HUES6 (cell line): ENCODE measurements at regions not wholly inside any gene's neighbourhood (a gene's known extent, or its start where the extent isn't known, plus 50 kb on each side); places are given as distances from the start of the nearest gene placed in this dataset.
A peak's percentile ranks its signal among the peaks of the same experiment; 100 is the strongest.

Experiments used
- H3K27ac ChIP-seq: 2 replicates; pipeline ENCODE4 v1.7.0; 2013; ENCODE audit warnings: low read depth, mild to moderate bottlenecking, low read length, inconsistent platforms
- H3K27me3 ChIP-seq: 2 replicates; pipeline ENCODE4 v1.6.1; 2013; ENCODE audit warnings: low read length; ENCODE audit not compliant: control insufficient read depth, insufficient read depth
- H3K36me3 ChIP-seq: 2 replicates; pipeline ENCODE4 v1.6.1; 2013; ENCODE audit warnings: low read length; ENCODE audit not compliant: control insufficient read depth, insufficient read depth
- H3K4me1 ChIP-seq: 2 replicates; pipeline ENCODE4 v1.6.1; 2013; ENCODE audit warnings: low read length; ENCODE audit not compliant: control insufficient read depth, insufficient read depth
- H3K4me3 ChIP-seq: 2 replicates; pipeline ENCODE4 v1.5.1; 2013; ENCODE audit warnings: low read depth, low read length
- H3K9ac ChIP-seq: one replicate; pipeline ENCODE4 v1.6.1; 2013; ENCODE audit warnings: mild to moderate bottlenecking, low read length
- H3K9me3 ChIP-seq: 2 replicates; pipeline ENCODE4 v1.6.1; 2013; ENCODE audit warnings: low read depth, low read length; ENCODE audit not compliant: control insufficient read depth, insufficient read depth

GRCh38 chr18:56413862-56414261 is 224.5 kb downstream of the TXNL1 start:
- no peaks in the 10 kb centered on the region; the same call in 1 of the 2 replicates for H3K36me3 ChIP-seq
- peaks cover 14% of the 10 kb centered on the region for H3K4me1 ChIP-seq
- peak overlapping the region; percentile 68; the same call in 1 of the 2 replicates for H3K27ac ChIP-seq
- no peak overlapping the region for H3K4me3 ChIP-seq
- H3K9ac ChIP-seq: peak overlapping the region; percentile 23
- no peaks in the 10 kb centered on the region for H3K27me3 ChIP-seq
- H3K9me3 ChIP-seq: peaks cover 20% of the 10 kb centered on the region

DNA sequence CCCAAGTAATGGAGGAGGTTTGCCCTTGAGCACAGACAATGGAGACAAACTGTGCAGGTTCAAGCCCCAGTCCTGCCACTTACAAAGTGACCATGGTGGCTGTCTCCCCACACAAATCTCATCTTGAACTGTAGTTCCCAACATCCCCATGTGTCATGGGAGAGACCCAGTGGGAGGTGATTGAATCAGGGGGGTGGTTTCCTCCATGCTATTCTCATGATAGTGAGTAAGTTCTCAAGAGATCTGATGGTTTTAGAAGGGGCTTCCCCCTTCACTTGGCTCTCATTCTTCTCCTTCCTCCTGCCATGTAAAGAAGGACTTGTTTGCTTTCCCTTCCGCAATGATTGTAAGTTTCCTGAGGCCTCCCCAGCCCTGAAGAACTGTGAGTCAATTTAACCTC is 225.4 kb downstream of the TXNL1 start:
- Histone ChIP-seq H3K9me3 (peaks cover 20% of the 10 kb centered on the region), H3K4me3 (no peak overlapping the region), H3K9ac (no peak overlapping the region), H3K4me1 (peaks cover 16% of the 10 kb centered on the region), H3K27me3 (no peaks in the 10 kb centered on the region), H3K36me3 (no peaks in the 10 kb centered on the region), H3K27ac (peak overlapping the region; percentile 67; the same call in 1 of the 2 replicates)

DNA sequence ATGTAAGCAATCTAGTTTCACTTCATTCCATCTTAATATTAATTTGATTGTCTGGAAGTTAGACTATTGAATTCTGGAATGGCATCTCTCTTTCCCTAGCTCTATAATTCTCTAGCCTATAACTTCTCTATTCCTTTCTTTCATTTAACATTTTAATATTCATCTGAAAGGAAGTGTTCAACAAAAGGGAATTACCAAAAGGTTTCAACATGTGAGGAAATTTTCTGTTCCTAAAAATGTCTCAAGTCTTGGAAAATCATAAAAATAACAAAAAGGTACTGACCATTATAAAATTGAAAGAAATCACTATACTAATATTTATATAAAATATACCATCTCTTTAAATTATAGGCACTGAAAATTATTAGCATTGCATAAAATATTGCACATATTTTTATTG is 228.7 kb downstream of the TXNL1 start:
- Histone ChIP-seq H3K36me3 (no peaks in the 10 kb centered on the region), H3K27me3 (no peaks in the 10 kb centered on the region), H3K4me1 (peaks cover 24% of the 10 kb centered on the region)

GRCh38 chr18:56407646-56408180 is 230.7 kb downstream of the TXNL1 start:
- H3K9me3 ChIP-seq: peaks cover 10% of the 10 kb centered on the region
- no peak overlapping the region for H3K4me3 ChIP-seq
- H3K4me1 ChIP-seq: peaks cover 13% of the 10 kb centered on the region; the same call in 1 of the 2 replicates
- no peak overlapping the region for H3K9ac ChIP-seq
- H3K27me3 ChIP-seq: no peaks in the 10 kb centered on the region
- H3K27ac ChIP-seq: no peak overlapping the region
- H3K36me3 ChIP-seq: no peaks in the 10 kb centered on the region

More for the DNA sequence above, 228.7 kb downstream of the TXNL1 start:
- H3K9me3 ChIP-seq: peaks cover 20% of the 10 kb centered on the region
- no peak overlapping the region for H3K4me3 ChIP-seq
- no peak overlapping the region for H3K27ac ChIP-seq
- no peak overlapping the region for H3K9ac ChIP-seq

DNA sequence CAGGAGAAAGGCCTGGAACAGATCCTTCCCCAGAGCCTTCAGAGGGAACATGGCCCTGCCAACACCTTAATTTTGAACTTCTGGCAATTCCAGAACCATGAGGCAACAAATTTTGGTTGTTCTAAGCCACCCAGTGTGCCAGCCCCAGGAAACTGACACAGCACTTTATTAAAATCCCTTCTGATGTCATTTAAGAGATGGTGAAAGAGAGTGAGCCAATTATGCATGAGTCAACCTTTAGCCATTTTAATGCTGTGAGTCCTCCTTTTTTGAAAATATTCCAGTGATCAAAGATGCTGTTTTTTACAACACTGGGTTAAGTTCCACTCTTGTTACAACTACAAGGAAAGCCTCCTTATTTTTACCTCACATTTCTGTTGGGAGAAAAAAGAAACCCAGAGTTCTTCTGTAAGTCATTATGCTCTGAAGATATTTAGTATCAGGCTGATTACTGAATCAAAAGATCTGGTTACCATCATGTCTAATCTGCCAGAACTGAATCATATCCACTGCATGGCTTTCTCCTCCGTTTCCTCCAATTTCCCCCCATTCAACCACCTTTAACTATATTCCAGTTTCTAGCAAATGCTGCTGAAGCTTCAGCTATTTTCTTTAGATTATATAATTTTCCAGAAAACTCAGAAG is 235.4 kb downstream of the TXNL1 start:
- H3K9me3 ChIP-seq: peaks cover 9% of the 10 kb centered on the region
- H3K27me3 ChIP-seq: no peaks in the 10 kb centered on the region
- peaks cover 8% of the 10 kb centered on the region; the same call in 1 of the 2 replicates for H3K4me1 ChIP-seq
- H3K36me3 ChIP-seq: no peaks in the 10 kb centered on the region
- no peak overlapping the region for H3K9ac ChIP-seq
- H3K27ac ChIP-seq: no peak overlapping the region
- no peak overlapping the region for H3K4me3 ChIP-seq

DNA sequence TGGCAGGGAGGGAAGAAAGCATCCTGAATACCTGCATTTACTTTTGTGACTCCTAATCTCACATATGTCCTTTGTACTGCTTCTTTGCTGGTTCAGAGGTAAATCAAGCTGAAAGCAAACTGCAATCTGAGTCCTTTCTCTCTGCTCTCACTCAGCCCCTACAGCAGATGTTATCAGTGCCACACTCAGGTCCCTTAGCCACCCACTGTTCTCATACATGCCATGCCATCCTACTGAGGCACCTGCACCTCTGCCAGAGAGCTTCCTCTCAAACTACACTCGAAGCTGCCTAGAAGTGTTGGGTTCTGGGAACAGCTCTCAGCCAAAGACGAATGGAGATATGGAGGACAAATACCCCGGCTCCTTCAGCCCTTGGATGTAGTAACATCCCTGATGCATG is 244.5 kb downstream of the TXNL1 start:
- H3K9me3 ChIP-seq: 0 out of 2 replicates have a peak, but pooled peaks cover 2% of the 10 kb centered on the region
- no peak overlapping the region for H3K9ac ChIP-seq
- H3K27me3 ChIP-seq: no peaks in the 10 kb centered on the region
- no peaks in the 10 kb centered on the region for H3K4me1 ChIP-seq
- no peaks in the 10 kb centered on the region for H3K36me3 ChIP-seq
- H3K27ac ChIP-seq: no peak overlapping the region
- H3K4me3 ChIP-seq: no peak overlapping the region

DNA sequence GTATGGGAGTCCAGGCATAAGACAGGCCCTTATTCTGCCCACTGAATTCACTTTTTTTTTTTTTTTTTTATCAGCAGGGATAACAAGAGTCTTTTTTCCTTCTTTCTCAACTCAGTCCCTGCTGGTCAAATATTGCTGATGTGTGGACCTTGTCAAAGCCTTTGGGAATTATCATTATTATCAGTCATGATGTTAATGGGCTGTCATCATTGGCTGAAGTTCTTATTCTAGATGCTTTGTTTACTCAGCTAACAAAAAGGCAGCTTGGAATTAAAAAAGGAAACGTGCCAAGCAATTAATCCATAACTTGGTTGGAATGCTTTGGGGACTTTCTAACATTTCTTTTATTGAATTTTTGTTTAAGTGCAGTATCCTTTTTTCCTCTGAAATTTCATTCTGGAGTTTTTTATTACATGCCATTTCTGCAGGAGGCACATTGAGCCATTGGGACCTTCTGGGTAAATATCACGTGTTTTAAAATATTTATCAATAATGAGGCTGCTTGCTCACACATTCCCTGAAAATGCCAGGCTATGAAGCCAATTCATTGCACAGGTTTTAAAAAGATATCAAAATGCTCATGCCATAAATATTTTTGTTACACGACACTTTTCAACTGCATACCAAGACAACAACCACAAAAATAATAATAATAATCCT is 246.3 kb downstream of the TXNL1 start:
- 0 out of 2 replicates have a peak, but pooled peaks cover 2% of the 10 kb centered on the region for H3K9me3 ChIP-seq
- H3K36me3 ChIP-seq: no peaks in the 10 kb centered on the region
- no peaks in the 10 kb centered on the region for H3K27me3 ChIP-seq
- no peak overlapping the region for H3K4me3 ChIP-seq
- no peaks in the 10 kb centered on the region for H3K4me1 ChIP-seq
- no peak overlapping the region for H3K9ac ChIP-seq
- H3K27ac ChIP-seq: no peak overlapping the region

DNA sequence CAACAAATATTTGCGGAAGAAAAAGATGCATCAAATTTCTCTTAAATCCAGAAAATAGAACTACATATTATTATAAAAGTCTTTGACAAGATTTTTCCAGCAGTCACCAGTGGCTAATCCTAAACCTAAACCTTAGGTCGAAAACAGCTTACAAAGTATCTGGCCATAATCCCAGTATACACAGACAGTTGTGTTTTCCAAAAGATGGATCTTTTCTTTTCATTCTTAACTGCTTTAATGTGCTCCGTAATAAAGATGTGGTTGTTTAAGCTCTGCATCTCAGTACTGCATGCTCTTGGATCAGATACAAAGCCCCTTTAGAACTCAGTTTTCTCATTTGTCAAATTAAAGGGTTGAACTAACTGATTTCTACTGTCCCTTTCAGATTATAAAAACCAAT is 247.8 kb downstream of the TXNL1 start:
- Histone ChIP-seq H3K9ac (no peak overlapping the region), H3K27me3 (no peaks in the 10 kb centered on the region), H3K36me3 (no peaks in the 10 kb centered on the region), H3K27ac (no peak overlapping the region), H3K4me3 (no peak overlapping the region), H3K4me1 (no peaks in the 10 kb centered on the region), H3K9me3 (0 out of 2 replicates have a peak, but pooled peaks cover 2% of the 10 kb centered on the region)

- no peaks in the 10 kb centered on the region for H3K27me3 ChIP-seq
- no peaks in the 10 kb centered on the region for H3K9me3 ChIP-seq
- H3K27ac ChIP-seq: no peak overlapping the region
- no peak overlapping the region for H3K9ac ChIP-seq
- H3K36me3 ChIP-seq: no peaks in the 10 kb centered on the region
- no peak overlapping the region for H3K4me3 ChIP-seq
- no peaks in the 10 kb centered on the region for H3K4me1 ChIP-seq
These were observed 249.2 kb downstream of the TXNL1 start for GRCh38 chr18:56389190-56389589.

DNA sequence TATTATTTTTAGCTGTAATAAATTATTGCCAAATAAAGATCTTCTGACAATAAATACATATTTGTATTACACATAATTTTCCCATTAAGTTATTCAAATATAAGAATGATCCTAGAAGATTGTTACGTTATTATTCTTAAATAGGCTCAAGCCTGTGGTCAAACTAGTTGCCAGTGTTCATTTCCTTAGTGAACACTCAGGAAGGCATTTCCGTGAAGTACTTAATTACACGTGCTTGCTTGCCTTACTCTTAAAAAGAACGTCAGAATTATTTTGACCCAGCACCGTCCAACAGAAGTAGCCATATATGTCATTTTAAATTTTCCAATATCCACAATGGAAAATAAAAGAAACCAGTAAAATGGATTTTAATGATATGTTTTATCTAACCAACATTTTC is 249.8 kb downstream of the TXNL1 start:
- no peaks in the 10 kb centered on the region for H3K27me3 ChIP-seq
- H3K4me3 ChIP-seq: no peak overlapping the region
- no peaks in the 10 kb centered on the region for H3K9me3 ChIP-seq
- no peaks in the 10 kb centered on the region for H3K36me3 ChIP-seq
- no peaks in the 10 kb centered on the region for H3K4me1 ChIP-seq
- H3K27ac ChIP-seq: no peak overlapping the region
- H3K9ac ChIP-seq: no peak overlapping the region

GRCh38 chr18:56386856-56387255 is 251.5 kb downstream of the TXNL1 start:
- H3K36me3 ChIP-seq: no peaks in the 10 kb centered on the region
- no peak overlapping the region for H3K27ac ChIP-seq
- no peaks in the 10 kb centered on the region for H3K9me3 ChIP-seq
- no peaks in the 10 kb centered on the region for H3K27me3 ChIP-seq
- no peak overlapping the region for H3K4me3 ChIP-seq
- H3K9ac ChIP-seq: no peak overlapping the region
- H3K4me1 ChIP-seq: no peaks in the 10 kb centered on the region
